Neural progenitor cell (in vitro differentiated cells): ENCODE measurements at regions not wholly inside any gene's neighbourhood (a gene's known extent, or its start where the extent isn't known, plus 50 kb on each side); places are given as distances from the start of the nearest gene placed in this dataset.

Experiments used
- EZH2phosphoT487 ChIP-seq: fragments of 200-600 bp; sonication (generic); IDR thresholded peaks from 2 replicates; pipeline ENCODE4 v1.6.1; 2017; ENCODE audit warnings: antibody characterized with exemption
- TF ChIP-seq, protein P1 (sequence below): fragments of 200-600 bp; sonication (generic); IDR thresholded peaks from 2 replicates; pipeline ENCODE4 v1.5.1; 2017; ENCODE audit warnings: antibody characterized with exemption, mild to moderate bottlenecking

DNA sequence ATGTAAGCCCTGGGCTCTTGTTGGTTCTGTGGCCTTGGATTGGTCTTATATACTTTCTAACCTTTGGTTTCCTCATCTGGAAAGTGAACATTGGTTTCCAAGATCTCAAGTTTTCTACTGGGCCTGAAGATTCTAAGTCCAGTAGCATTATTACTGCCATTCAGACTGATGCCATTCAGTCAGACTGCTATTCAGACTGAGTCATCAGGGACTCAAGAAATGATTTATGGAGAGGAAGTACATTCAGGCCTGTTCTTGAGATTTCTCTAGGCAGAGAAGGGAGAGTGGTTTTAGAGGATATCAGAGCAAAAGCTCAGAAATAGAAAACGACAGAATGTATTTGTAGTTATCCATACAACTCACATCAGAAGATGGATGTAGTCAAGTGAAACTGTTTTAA, 557.2 kb downstream of the NR2F2 start:
- no peak for TF ChIP-seq EZH2phosphoT487
- TF ChIP-seq, protein P1, sequence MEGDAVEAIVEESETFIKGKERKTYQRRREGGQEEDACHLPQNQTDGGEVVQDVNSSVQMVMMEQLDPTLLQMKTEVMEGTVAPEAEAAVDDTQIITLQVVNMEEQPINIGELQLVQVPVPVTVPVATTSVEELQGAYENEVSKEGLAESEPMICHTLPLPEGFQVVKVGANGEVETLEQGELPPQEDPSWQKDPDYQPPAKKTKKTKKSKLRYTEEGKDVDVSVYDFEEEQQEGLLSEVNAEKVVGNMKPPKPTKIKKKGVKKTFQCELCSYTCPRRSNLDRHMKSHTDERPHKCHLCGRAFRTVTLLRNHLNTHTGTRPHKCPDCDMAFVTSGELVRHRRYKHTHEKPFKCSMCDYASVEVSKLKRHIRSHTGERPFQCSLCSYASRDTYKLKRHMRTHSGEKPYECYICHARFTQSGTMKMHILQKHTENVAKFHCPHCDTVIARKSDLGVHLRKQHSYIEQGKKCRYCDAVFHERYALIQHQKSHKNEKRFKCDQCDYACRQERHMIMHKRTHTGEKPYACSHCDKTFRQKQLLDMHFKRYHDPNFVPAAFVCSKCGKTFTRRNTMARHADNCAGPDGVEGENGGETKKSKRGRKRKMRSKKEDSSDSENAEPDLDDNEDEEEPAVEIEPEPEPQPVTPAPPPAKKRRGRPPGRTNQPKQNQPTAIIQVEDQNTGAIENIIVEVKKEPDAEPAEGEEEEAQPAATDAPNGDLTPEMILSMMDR, result no peak
